GM23248 (cell line): ENCODE measurements at regions not wholly inside any gene's neighbourhood (a gene's known extent, or its start where the extent isn't known, plus 50 kb on each side); places are given as distances from the start of the nearest gene placed in this dataset.
"Not testable (repeated sequence)": the region's sequence is repeated elsewhere in the genome, so short reads cannot be mapped to it uniquely, and the experiment has no call there.

Experiments
- DNase-seq: peaks from one replicate; pipeline ENCODE4 v3.0.0-alpha.2; 2015
- H2AFZ ChIP-seq: fragments of 200-600 bp; sonication (generic); 2 replicates; pipeline ENCODE4 v1.6.1; 2016; ENCODE audit warnings: antibody characterized with exemption
- H3F3A ChIP-seq: fragments of 200-600 bp; sonication (generic); 2 replicates; pipeline ENCODE4 v1.6.1; 2016; ENCODE audit warnings: mild to moderate bottlenecking, antibody characterized with exemption, mixed run types; ENCODE audit not compliant: insufficient read depth
- H3K27ac ChIP-seq: fragments of 200-600 bp; sonication (generic); 2 replicates; pipeline ENCODE4 v1.5.1; 2016; ENCODE audit warnings: mild to moderate bottlenecking
- H3K27me3 ChIP-seq: fragments of 200-600 bp; sonication (generic); replicated peaks from 2 replicates; pipeline ENCODE4 v1.6.1; 2016; ENCODE audit warnings: mild to moderate bottlenecking; ENCODE audit not compliant: insufficient read depth
- H3K36me3 ChIP-seq: fragments of 200-600 bp; sonication (generic); 2 replicates; pipeline ENCODE4 v1.6.1; 2016; ENCODE audit warnings: low read depth, mild to moderate bottlenecking
- H3K4me1 ChIP-seq: fragments of 200-600 bp; sonication (generic); 2 replicates; pipeline ENCODE4 v1.6.1; 2016; ENCODE audit warnings: mild to moderate bottlenecking; ENCODE audit not compliant: insufficient read depth
- H3K4me2 ChIP-seq: fragments of 200-600 bp; sonication (generic); one replicate; pipeline ENCODE4 v1.6.1; 2016; ENCODE audit warnings: mild to moderate bottlenecking; ENCODE audit not compliant: unreplicated experiment
- H3K4me3 ChIP-seq: fragments of 200-600 bp; sonication (generic); 2 replicates; pipeline ENCODE4 v1.5.1; 2016; ENCODE audit warnings: mild to moderate bottlenecking
- H3K79me2 ChIP-seq: fragments of 200-600 bp; sonication (generic); 2 replicates; pipeline ENCODE4 v1.6.1; 2016; ENCODE audit warnings: mild to moderate bottlenecking; ENCODE audit not compliant: insufficient read depth
- H3K9ac ChIP-seq: fragments of 200-600 bp; sonication (generic); 2 replicates; pipeline ENCODE4 v1.6.1; 2016; ENCODE audit warnings: mild to moderate bottlenecking
- H3K9me2 ChIP-seq: fragments of 200-600 bp; sonication (generic); 2 replicates; pipeline ENCODE4 v1.6.1; 2016; ENCODE audit warnings: mixed run types, mild to moderate bottlenecking, moderate library complexity; ENCODE audit not compliant: insufficient read depth
- H3K9me3 ChIP-seq: fragments of 200-600 bp; sonication (generic); one replicate; pipeline ENCODE4 v1.6.1; 2017; ENCODE audit warnings: low read depth
- H4K20me1 ChIP-seq: fragments of 200-600 bp; sonication (generic); 2 replicates; pipeline ENCODE4 v1.6.0; 2016; ENCODE audit not compliant: insufficient read depth
- EZH2 ChIP-seq: fragments of 200-600 bp; sonication (generic); IDR thresholded peaks from 2 replicates; pipeline ENCODE4 v1.6.1; 2018; ENCODE audit warnings: antibody characterized with exemption, mild to moderate bottlenecking; ENCODE audit not compliant: insufficient read depth, poor library complexity, severe bottlenecking
- EZH2phosphoT487 ChIP-seq: fragments of 200-600 bp; sonication (generic); IDR thresholded peaks from 2 replicates; pipeline ENCODE4 v1.6.1; 2018; ENCODE audit warnings: antibody characterized with exemption, moderate library complexity, mild to moderate bottlenecking, low read depth; ENCODE audit not compliant: insufficient read depth
- WGBS, 2 experiments: methylation state at CpG; one replicate each; pipeline ENCODE4 v1.1.6; 2015 to 2017; ENCODE audit warnings: low lambda C conversion rate in 2 of 2, low coverage in 1 of 2; ENCODE audit errors: missing lambda C conversion rate in 2 of 2; 5-methylcytosine and 5-hydroxymethylcytosine counted together
- in situ Hi-C: fragments of 300-500 bp; cut with MboI; formaldehyde crosslinking; loops from 2 replicates; pipeline ENCODE4 v1.15.0; 2020

DNA sequence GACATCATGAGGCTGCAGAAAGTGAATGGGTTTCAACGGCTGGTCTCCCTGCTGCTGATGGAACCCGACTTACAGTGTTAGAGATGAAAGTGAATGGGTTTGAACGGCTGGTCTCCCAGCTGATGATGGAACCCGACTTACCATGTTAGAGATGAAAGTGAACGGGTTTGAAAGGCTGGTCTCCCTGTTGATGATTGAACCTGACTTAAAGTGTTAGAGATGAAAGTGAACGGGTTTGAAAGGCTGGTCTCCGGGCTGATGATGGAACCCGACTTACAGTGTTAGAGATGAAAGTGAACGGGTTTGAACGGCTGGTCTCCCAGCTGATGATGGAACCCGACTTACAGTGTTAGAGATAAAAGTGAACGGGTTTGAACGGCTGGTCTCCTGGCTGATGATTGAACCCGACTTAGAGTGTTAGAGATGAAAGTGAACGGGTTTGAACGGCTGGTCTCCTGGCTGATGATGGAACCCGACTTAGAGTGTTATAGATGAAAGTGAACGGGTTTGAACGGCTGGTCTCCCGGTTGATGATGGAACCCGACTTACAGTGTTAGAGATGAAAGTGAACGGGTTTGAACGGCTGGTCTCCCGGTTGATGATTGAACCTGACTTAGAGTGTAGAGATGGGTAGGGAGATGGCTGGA lies 76.1 kb upstream of the ALKAL2 start:
- Histone ChIP-seq H3K27me3 (no peaks in the 10 kb centered on the region), H3K79me2 (no peaks in the 10 kb centered on the region), H3K27ac (no peak overlapping the region), H3K36me3 (no peaks in the 10 kb centered on the region), H3K9ac (no peak overlapping the region), H3K4me2 (no peak overlapping the region), H3F3A (no peaks in the 10 kb centered on the region), H4K20me1 (no peaks in the 10 kb centered on the region), H3K4me3 (no peak overlapping the region), H2AFZ (no peak overlapping the region), H3K9me3 (no peaks in the 10 kb centered on the region), H3K9me2 (no peaks in the 10 kb centered on the region), H3K4me1 (no peaks in the 10 kb centered on the region)
- no peak for DNase-seq
- TF ChIP-seq EZH2phosphoT487 (no peak), EZH2 (no peak)
- WGBS, 2 experiments: 51 to 57% methylated on average over 24 of the region's 24 CpGs
- in situ Hi-C loops: no loop called here

- no peaks in the 10 kb centered on the region for H3K79me2 ChIP-seq
- no peaks in the 10 kb centered on the region for H3K27me3 ChIP-seq
- in situ Hi-C loops: no loop called here
- H4K20me1 ChIP-seq: no peaks in the 10 kb centered on the region
- H3K9me2 ChIP-seq: no peaks in the 10 kb centered on the region
- WGBS, 2 experiments: 58 to 75% methylated on average over 5 of the region's 5 CpGs
- H3K27ac ChIP-seq: no peak overlapping the region
- no peaks in the 10 kb centered on the region for H3K36me3 ChIP-seq
- no peak overlapping the region for H3K4me3 ChIP-seq
- no peak overlapping the region for H2AFZ ChIP-seq
- TF ChIP-seq EZH2 (no peak), EZH2phosphoT487 (no peak)
- H3K4me1 ChIP-seq: no peaks in the 10 kb centered on the region
- DNase-seq: no peak
- H3K4me2 ChIP-seq: no peak overlapping the region
- H3K9ac ChIP-seq: no peak overlapping the region
- no peaks in the 10 kb centered on the region for H3F3A ChIP-seq
- no peaks in the 10 kb centered on the region for H3K9me3 ChIP-seq
These were observed 75.0 kb upstream of the ALKAL2 start for GRCh38 chr2:362924-363323.

DNA sequence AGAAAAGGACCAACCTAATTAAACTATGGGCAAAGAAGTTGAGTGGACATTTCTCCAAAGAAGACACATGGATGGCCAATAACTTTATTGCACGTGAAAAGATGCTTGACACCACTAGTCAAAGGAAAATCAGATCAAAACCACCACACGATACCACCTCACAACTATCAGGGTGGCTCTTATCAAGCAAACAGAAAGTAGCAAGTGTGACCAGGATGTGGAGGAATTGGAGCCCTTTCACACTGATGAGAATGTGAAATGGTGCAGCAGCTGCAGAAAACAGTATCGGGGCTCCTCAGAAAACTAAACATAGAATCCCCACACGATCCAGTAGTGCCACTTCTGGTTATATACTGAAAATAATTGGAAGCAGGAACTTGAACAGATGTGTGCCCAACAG lies 72.2 kb upstream of the ALKAL2 start:
- Histone ChIP-seq H3K9ac (no peak overlapping the region), H2AFZ (no peak overlapping the region), H3K36me3 (no peaks in the 10 kb centered on the region), H3K4me2 (no peak overlapping the region), H3K9me3 (no peaks in the 10 kb centered on the region), H3K4me3 (no peak overlapping the region), H3K9me2 (no peaks in the 10 kb centered on the region), H3K27me3 (no peaks in the 10 kb centered on the region), H3K27ac (no peak overlapping the region), H3F3A (no peaks in the 10 kb centered on the region), H4K20me1 (no peaks in the 10 kb centered on the region), H3K4me1 (no peaks in the 10 kb centered on the region), H3K79me2 (no peaks in the 10 kb centered on the region)
- in situ Hi-C loops: no loop called here
- no peak for DNase-seq
- TF ChIP-seq EZH2phosphoT487 (no peak), EZH2 (no peak)
- 14 to 17% methylated on average over 4 of the region's 4 CpGs for WGBS, 2 experiments

GRCh38 chr2:359047-359446 lies 71.2 kb upstream of the ALKAL2 start:
- no peak for DNase-seq
- in situ Hi-C loops: no loop called here
- Histone ChIP-seq H2AFZ (no peak overlapping the region), H3K79me2 (no peaks in the 10 kb centered on the region), H3K9ac (no peak overlapping the region), H3F3A (no peaks in the 10 kb centered on the region), H3K4me1 (no peaks in the 10 kb centered on the region), H4K20me1 (no peaks in the 10 kb centered on the region), H3K36me3 (no peaks in the 10 kb centered on the region), H3K9me2 (no peaks in the 10 kb centered on the region), H3K9me3 (no peaks in the 10 kb centered on the region), H3K4me2 (no peak overlapping the region), H3K27me3 (no peaks in the 10 kb centered on the region), H3K4me3 (no peak overlapping the region), H3K27ac (no peak overlapping the region)
- TF ChIP-seq EZH2: no peak
- WGBS, 2 experiments: 15 to 22% methylated on average over 5 of the region's 5 CpGs

DNA sequence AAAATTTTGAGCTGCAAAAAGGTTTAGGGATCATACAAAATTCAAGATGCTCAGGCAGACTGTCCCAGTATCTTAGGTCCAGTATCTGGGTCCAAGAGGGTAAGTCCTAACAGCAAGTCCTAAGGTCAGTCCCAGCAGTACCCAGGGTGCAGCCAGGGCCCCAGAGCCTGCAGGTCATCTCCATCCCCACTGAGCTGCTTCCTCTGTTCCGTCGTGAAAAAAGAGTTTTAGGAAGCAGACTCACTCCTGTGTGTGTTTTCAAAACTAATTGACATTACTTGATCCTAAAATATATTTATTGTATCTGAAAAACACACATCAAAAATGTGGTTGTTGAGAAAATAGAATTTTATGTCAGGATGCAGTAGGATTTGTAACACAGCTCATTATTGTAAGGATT lies 69.9 kb upstream of the ALKAL2 start:
- in situ Hi-C loops: no loop called here
- Histone ChIP-seq H3K36me3 (no peaks in the 10 kb centered on the region), H3K4me1 (no peaks in the 10 kb centered on the region), H3F3A (no peaks in the 10 kb centered on the region), H3K79me2 (no peaks in the 10 kb centered on the region), H3K27me3 (no peaks in the 10 kb centered on the region), H3K9me3 (no peaks in the 10 kb centered on the region), H3K9ac (no peak overlapping the region), H3K4me2 (no peak overlapping the region), H3K9me2 (no peaks in the 10 kb centered on the region), H4K20me1 (no peaks in the 10 kb centered on the region), H3K27ac (no peak overlapping the region), H3K4me3 (no peak overlapping the region), H2AFZ (no peak overlapping the region)
- DNase-seq: no peak
- 27 to 41% methylated on average over 2 of the region's 2 CpGs for WGBS, 2 experiments
- TF ChIP-seq EZH2phosphoT487 (no peak), EZH2 (no peak)

- H3K27me3 ChIP-seq, H3K79me2 ChIP-seq, H3F3A ChIP-seq, H3K36me3 ChIP-seq, H3K4me3 ChIP-seq, H2AFZ ChIP-seq, DNase-seq, H3K9me3 ChIP-seq, H3K4me2 ChIP-seq, H4K20me1 ChIP-seq, H3K9me2 ChIP-seq, H3K4me1 ChIP-seq, in situ Hi-C loops, H3K27ac ChIP-seq, H3K9ac ChIP-seq: not testable (repeated sequence)
- WGBS, 2 experiments: 82 to 83% methylated on average over 21 of the region's 21 CpGs
These were observed 68.4 kb upstream of the ALKAL2 start for GRCh38 chr2:356304-356703.
